NCI-H774 (cell line): ENCODE measurements at regions not wholly inside any gene's neighbourhood (a gene's known extent, or its start where the extent isn't known, plus 50 kb on each side); places are given as distances from the start of the nearest gene placed in this dataset.
"Not testable (repeated sequence)": the region's sequence is repeated elsewhere in the genome, so short reads cannot be mapped to it uniquely, and the experiment has no call there.

ENCODE experiments used
- DNase-seq: peaks from one replicate; lab custom pipeline; 2025; lab: John Stamatoyannopoulos, UW

DNA sequence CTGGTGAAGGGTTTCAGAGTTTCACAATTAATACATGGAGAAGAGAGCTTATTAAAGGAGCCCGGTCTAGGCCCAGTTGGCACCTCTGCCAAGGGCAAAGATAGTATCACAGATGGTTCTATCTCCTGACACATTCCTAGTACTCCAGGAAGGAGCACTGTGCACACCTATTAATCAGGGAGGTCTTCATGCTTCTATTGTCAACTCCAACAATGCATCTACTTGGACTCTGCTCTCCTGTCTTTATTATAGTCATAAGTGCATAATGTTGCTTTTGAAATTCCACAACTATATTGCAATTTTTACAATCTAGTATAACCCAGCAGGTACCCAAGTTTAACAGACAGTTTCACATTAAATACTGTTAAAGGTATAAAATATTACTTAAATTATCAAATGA is 174.5 kb upstream of the TSC22D1 start:
- DNase-seq = no peak

GRCh38 chr13:44749906-44750305 is 173.8 kb upstream of the TSC22D1 start:
- no peak for DNase-seq

GRCh38 chr13:44748439-44748838 is 172.3 kb upstream of the TSC22D1 start:
- DNase-seq = no peak

DNA sequence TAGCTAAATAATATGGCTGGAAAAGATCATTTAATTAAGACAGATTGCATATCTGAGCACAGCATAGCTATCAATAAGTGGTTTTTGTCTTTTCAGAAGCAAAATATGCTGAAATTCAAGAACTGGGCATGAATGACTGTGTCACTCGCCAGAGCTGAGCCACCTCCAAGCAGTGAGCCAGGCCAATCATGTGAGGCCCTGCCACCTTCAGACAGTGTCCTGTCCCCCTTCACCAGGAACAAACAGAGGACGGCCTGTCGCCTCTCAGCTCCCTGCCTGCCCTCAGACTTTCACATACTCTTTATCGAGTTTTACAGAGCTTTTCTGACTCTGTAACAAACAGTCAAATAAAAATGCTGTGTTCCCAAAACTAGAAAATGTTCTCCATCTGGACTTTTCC is 171.0 kb upstream of the TSC22D1 start:
- no peak for DNase-seq

- no peak for DNase-seq
Observed at GRCh38 chr13:44746690-44747089, 170.6 kb upstream of the TSC22D1 start.

DNA sequence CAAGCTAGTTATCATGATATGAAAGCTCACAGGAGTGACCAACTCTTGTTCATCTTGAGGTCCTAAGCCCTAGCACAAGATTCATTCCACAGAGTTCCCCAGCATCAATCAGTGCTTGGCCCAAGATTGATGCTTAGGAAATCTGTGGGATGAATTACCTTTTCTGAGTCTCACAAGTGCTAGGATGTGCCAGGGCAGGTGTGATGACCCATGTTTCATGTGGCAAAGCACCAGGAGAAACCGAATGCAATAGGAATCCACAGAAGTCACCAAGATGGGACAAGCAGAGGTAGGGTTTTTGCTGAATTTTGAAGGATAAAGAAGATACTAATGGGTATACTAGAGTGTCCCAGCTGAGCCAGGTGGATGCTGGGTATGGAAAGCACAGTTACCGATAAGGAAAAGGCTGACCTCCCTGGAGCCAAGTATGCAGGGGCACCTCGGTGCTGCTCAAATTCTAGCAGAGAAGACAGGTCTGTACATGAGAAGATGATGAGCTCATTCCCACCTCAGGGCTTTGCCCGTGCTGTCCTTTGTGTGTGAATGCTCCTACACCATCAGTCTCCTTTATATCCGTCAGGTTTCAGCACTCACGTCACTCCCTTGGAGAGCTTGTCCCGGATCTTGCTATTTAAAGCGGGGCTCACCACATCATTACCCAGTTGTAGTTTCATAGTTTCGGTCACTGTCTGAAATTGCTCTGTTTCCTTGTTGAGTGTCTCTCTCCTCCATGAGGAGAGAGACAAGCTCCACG is 168.9 kb upstream of the TSC22D1 start:
- DNase-seq = no peak

DNA sequence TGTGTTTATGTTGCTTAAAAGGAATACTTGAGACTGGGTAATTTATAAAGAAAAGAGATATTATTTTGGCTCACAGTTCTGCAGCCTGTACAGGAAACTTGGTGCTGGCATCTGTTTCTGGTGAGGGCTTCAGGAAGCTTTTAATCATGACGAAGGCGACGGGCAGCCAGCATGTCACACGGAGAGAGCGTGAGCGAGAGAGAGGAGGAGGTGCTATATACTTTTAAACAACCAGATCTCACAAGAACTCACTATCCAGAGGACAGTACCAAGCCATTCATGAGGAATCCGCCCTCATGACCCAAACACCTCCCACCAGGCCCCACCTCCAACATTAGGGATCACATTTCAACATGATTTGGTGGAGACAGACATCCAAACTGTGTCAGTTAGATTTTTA is 163.4 kb upstream of the TSC22D1 start:
- DNase-seq = no peak

DNA sequence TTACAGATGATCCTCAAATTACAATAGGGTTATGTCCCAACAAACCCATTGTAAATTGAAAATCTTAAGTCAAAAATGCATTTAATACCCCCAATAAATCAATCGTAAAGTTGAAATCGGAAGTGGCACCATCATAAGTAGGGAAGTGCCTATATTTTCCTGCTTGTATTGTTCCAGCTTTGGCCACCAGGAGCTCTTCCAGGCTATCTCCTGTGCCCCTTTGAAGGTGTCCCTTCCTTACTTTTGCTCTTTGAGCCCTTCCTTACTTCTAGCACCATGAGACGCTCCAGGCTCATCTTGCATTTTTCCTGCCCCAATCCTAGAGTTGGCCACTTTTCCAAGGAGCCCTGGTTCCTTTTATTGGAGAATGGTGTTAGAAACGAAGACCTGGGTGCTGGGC is 163.0 kb upstream of the TSC22D1 start:
- DNase-seq = no peak

DNA sequence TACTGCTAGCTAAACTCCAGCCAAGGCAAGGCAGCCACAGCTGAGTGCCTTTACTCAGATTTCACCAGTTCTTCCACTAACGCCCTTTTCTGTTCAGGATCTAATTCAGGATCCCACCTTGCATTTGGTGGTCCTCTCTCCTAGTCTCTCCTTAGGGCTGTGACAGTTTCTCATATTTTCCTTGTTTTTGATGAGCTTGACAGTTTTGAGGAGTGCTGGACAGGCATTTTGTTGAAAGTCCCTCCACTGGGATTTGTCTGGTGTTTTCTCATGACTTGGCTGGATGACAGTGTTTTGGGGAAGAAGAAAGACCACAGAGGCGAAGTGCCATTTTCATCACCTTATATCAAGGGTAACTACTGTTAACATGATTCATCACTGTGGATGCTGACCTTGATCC is 162.3 kb upstream of the TSC22D1 start:
- no peak for DNase-seq

GRCh38 chr13:44735806-44736205 is 159.7 kb upstream of the TSC22D1 start:
- no peak for DNase-seq

DNA sequence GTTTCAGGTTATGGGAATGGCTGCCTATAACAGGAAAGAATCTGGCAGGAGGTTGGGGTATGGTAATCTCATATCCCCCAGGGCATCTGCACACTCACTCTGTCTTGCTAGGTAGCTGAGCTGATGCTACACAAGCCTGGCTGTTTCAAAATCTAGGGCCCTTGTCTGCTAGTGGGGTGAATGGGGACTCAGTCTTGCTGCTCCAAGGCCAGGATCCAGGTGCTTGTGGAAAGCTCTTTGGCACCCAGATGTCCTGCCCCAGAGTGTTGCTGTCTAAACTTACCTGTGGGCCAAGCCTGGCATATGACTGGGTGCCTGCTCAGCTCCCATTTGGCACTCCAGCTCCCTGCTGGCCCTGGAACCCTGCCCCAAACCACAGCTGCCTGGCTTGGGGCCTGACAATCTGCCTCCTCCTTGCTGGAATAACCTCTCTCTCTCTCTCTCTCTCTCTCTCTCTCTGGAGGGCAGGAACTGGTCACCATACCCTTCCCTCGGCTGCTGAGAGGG is 158.1 kb upstream of the TSC22D1 start:
- DNase-seq = no peak

DNA sequence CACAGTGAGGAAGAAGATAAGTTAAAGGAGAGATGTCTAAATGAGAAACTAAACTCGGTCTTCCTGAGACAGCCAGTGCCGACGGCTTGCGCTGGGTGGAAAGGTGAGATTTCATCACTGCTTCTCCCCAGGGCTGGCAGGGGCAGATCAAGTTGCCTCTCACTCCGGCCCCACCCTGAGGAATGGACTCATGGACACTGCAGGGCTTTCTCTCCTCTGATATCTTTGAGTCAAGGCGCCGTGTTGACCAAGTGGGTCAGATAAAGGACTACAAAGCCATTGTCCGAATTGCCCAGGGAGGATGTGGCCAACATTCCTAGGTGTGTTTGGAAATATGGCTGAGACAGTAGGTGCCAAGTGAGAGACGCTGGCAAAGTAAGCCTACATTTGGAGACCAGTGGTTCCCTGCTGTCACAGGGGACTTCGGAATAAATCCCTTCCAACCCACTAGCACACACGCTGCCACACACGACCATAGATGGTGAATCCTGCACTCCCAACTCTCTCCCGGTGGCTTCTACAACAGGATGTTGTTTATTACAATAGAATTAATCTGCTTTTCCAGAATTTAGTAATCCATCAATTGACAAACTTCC is 156.5 kb upstream of the TSC22D1 start:
- DNase-seq = no peak

- DNase-seq = no peak
Observed at GRCh38 chr13:44730851-44731250, 154.7 kb upstream of the TSC22D1 start.

DNA sequence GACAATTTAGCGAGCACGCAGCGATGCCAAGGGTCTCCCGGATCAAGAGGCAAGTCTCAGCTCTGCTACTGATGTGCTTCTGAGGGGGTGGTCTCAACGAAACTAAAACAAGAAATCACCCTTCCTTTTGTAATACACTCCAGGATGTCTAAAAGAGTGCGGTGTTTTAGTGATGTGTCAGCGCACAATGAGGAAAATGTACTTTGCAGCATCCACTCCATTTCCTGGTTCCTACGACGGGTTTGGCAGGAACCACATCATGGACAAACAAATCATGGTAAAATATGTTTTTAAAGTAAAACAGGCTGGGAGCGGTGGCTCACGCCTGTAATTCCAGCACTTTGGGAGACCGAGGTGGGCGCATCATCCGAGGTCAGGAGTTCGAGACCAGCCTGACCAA is 154.0 kb upstream of the TSC22D1 start:
- no peak for DNase-seq

DNA sequence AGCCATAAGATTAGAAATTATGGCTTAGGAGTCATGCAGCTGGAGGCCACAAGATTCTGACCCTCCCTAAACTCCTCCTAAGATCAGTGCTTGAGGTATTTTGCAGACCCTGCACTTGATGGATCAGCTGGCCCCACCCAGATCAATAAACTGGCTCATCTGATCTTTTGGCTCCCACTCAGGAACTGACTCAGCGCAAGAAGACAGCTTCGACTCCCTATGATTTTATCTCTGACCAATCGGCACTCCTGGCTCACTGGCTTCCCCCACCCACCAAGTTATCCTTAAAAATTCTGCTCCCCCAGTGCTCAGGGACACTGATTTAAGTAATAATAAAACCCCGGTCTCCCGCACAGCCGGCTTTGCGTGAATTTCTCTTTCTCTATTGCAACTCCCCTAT is 151.5 kb upstream of the TSC22D1 start:
- not testable (repeated sequence) for DNase-seq

GRCh38 chr13:44726778-44727177 is 150.6 kb upstream of the TSC22D1 start:
- DNase-seq = no peak

DNA sequence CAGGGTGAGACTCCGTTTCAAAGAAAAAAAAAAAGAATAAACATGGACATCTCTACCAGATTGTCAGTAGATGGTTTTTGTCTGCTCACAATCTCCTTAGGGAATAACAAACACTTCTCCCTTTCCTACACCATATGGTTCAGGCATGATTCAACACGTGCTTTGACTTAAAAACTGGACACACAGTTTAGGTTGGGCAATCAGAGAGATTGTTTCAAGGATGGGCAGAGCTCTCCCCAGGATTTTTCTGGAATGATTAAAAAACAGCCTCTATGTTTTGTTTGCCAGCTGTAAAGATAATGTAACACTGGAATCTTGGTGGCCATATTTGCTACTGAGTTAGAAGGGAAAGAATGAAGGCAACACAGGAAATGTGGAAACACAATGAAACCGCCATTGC is 150.1 kb upstream of the TSC22D1 start:
- no peak for DNase-seq

DNA sequence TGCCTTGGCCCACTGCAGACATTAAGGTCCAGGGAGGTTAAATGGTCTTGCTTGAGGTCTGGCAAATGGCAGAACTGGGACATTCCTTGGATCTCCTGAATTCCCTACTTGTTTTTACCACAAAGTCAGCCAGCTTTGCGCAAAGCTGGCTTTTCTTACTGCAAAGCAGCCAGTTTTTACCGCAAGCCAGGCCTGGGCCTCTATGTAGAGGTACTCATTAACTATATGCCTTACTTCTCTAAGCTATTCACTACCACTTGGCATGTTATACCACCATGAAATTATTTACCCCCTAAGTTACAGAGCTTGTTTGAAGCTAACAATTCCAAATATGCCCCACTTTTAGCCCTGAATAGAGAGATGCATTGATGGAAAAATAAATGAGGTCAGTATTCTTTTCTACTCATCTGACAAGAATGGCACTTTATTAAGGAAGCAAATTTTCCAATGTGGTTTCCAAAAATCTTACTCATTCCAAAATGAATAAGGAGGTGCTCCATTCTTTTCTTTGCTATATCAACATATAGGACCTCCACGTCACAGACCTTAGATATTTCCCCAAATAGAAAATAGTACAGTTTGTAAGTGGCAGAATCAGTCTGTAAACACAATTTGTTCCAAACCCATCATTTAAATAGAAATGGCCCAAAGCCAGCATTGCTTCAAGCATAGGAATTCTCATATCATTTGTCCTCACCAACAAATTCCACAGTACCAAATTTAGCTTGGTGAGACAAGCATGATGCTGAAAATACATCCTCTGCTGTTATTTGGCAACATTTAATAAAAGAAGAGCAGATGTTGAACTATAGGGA is 143.9 kb upstream of the TSC22D1 start:
- DNase-seq = no peak

DNA sequence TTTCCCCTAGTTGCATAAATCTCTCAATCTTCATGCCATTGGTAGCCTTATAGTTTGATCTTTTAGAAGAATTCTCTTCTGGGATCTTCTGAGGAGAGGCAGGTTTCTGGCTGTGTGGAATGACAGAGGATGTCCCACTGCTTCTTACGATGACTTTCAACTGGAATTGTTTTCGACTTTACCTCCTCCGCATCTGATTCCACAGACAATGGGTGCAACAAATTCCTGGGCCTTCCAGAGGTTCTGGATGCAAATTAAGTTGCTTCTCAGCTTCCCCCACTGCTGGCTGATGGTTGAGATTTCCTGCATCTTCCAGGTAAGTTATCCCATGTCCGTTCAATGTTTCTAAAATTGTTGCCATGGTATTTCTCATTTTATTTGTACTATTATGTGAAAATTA is 142.3 kb upstream of the TSC22D1 start:
- DNase-seq = no peak

DNA sequence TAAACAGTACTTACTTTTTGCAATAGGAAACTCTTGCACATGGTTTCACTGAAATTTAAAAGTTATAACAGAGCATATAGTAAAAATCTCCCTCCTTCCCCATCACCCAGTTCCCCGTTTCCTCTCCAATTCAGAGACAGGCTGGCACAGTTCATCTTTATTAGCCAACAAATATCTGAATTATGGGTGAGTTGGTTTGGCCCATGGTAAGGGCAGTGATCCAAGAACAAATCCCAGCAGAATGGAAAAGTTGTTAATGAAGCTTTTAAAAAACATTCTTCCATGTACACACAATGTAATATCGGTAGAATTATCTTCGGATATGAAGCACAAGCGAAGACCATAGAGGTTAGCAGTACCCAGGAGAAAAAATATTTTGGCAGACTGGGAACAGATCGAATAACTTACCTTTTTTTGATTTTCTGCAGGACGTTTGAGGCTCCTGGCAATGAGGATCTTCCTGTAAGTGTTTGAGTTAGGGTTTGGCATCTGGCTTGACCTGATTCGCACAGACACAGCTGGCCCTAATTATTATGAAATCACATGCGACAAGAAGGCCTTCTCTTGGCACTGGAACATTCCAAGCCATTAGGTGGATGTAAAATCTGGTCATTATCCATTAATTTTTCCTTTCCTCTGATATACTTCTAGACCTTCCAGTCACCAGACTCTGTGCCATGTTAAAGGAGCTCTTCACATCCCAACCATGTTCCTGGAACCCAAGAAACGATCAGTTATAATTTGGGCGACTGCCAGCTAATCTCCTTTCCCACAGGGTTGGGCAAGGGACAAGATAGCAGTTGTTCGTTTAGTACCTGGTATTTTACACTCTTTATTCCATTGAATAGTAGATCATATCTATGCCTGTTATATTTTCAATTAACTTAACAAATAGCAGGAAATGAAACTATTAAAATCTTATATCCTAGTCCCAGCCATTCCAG is 139.4 kb upstream of the TSC22D1 start:
- DNase-seq = no peak

DNA sequence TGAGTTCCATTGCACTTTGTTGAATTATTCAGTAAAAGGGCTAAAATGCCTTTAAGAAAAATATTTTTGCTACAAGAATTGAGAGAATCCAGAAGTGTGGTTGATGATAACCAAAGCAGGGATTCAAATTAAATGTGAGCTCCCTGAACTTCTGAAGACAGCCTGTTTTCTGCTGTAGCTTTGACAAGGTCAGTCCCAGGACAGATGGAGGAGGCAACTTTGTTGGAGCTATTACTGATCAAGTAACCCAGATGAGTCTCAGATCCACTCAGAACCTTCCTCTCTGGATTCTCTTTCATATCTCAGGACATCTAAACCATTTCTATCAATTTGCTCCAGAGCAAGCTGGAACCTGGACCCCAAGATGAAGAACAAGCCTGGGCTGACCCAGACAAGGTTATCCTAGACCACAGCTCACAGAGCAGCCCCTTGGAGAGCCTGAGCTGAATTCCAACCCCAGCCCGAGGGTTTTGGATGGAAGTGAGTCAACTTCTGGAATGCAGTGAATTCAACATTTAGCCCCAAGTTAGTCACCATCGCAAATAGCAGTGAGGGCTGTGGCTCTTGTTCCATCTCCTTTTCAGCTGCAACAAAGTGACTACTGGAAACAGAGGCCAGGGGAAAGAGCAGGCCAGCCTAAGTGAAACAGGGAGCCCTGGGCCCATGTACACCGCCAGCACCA is 137.8 kb upstream of the TSC22D1 start:
- DNase-seq = no peak
